ENCODE measurements at regions not wholly inside any gene's neighbourhood (a gene's known extent, or its start where the extent isn't known, plus 50 kb on each side); places are given as distances from the start of the nearest gene placed in this dataset.

- TF ChIP-seq TAF1 (IDR thresholded peaks at IDR 0.05; ENCODE audit: low read depth) (no peak), REST (IDR thresholded peaks at IDR 0.05; ENCODE audit: low read depth) (no peak), RAD21 (IDR thresholded peaks at IDR 0.05; ENCODE audit: low read depth) (no peak), YY1 (IDR thresholded peaks at IDR 0.05; ENCODE audit: low read depth) (no peak), EP300 (IDR thresholded peaks at IDR 0.05; ENCODE audit: borderline replicate concordance) (no peak), CREB1 (IDR thresholded peaks at IDR 0.05; ENCODE audit: low read depth) (no peak), TEAD4 (IDR thresholded peaks at IDR 0.05) (no peak), FOXM1 (IDR thresholded peaks at IDR 0.05; ENCODE audit: borderline replicate concordance, low read depth) (no peak), USF1 (IDR thresholded peaks at IDR 0.05) (no peak)
Observed at GRCh38 chr10:4109469-4109868, 324.5 kb upstream of the KLF6 start.

All from Ishikawa (cell line).